Sigmoid colon (tissue), 4 donors: ENCODE measurements at regions not wholly inside any gene's neighbourhood (a gene's known extent, or its start where the extent isn't known, plus 50 kb on each side); places are given as distances from the start of the nearest gene placed in this dataset.

Experiments
- EP300 ChIP-seq, 4 donors: sonication (generic); formaldehyde crosslinking; IDR thresholded peaks; one replicate each; pipeline ENCODE4 v1.6.1; 2017; ENCODE audit warnings: antibody characterized with exemption in 4 of 4
- POLR2A ChIP-seq, 2 donors: fragments of 450-650 bp; IDR thresholded peaks; one replicate each; pipeline ENCODE4 v1.6.1; 2016; ENCODE audit warnings: antibody characterized with exemption in 2 of 2, mild to moderate bottlenecking in 2 of 2, moderate library complexity in 2 of 2
- POLR2AphosphoS5 ChIP-seq, 4 donors: sonication (generic); formaldehyde crosslinking; IDR thresholded peaks; one replicate each; pipeline ENCODE4 v1.6.1; 2017; ENCODE audit warnings: antibody characterized with exemption in 4 of 4
- TF ChIP-seq, protein P1 (sequence below), 4 experiments: fragments of 450-650 bp in 3 of 4; fragments of 200-600 bp in 1 of 4; IDR thresholded peaks; one replicate each; pipeline ENCODE4 v1.5.1; 2016 to 2019; ENCODE audit warnings: antibody characterized with exemption in 4 of 4, mild to moderate bottlenecking in 3 of 4, moderate library complexity in 2 of 4

DNA sequence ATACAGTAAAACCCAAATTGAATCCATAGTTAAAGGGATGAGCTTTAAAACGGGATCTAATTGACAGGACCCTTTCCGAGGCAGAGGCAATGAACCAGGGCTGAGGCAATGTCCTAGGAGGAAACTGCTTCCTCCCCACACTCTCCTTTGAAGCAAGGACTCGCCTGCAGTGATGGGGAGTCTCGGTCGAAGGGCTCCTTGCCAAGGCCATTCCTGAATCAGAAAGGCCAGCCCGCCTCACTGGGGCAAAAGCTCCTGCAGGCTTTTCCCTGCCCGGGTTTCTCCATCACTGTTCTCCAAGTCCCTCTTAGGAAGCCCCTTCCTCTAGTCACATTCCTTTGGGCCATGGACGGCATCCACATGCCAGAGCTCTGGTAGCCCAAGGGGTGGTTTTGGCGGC, 132.0 kb downstream of the RBFOX3 start:
- TF ChIP-seq, protein P1, sequence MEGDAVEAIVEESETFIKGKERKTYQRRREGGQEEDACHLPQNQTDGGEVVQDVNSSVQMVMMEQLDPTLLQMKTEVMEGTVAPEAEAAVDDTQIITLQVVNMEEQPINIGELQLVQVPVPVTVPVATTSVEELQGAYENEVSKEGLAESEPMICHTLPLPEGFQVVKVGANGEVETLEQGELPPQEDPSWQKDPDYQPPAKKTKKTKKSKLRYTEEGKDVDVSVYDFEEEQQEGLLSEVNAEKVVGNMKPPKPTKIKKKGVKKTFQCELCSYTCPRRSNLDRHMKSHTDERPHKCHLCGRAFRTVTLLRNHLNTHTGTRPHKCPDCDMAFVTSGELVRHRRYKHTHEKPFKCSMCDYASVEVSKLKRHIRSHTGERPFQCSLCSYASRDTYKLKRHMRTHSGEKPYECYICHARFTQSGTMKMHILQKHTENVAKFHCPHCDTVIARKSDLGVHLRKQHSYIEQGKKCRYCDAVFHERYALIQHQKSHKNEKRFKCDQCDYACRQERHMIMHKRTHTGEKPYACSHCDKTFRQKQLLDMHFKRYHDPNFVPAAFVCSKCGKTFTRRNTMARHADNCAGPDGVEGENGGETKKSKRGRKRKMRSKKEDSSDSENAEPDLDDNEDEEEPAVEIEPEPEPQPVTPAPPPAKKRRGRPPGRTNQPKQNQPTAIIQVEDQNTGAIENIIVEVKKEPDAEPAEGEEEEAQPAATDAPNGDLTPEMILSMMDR (IDR thresholded peaks at IDR 0.05) = no peak
- no peak for TF ChIP-seq POLR2A (IDR thresholded peaks at IDR 0.05)
- TF ChIP-seq POLR2AphosphoS5 (IDR thresholded peaks at IDR 0.05) = no peak
- no peak for TF ChIP-seq EP300 (IDR thresholded peaks at IDR 0.05)
